AML-193 (cell line): ENCODE measurements at regions not wholly inside any gene's neighbourhood (a gene's known extent, or its start where the extent isn't known, plus 50 kb on each side); places are given as distances from the start of the nearest gene placed in this dataset.
A peak's percentile ranks its signal among the peaks of the same experiment; 100 is the strongest.
"Not testable (repeated sequence)": the region's sequence is repeated elsewhere in the genome, so short reads cannot be mapped to it uniquely, and the experiment has no call there.

ENCODE experiments used
- DNase-seq, 2 experiments: peaks; one replicate each; lab custom pipeline; 2025; lab: John Stamatoyannopoulos, UW

GRCh38 chr6:95660544-95660943, 83.2 kb downstream of the MANEA start:
- DNase-seq, result peak; percentile 72 to 78

- DNase-seq, result no peak
These were observed 92.7 kb downstream of the MANEA start for GRCh38 chr6:95670011-95670463.

- no peak for DNase-seq
These were observed 98.8 kb downstream of the MANEA start for GRCh38 chr6:95676011-95676628.

- no peak for DNase-seq
These were observed 102.6 kb downstream of the MANEA start for GRCh38 chr6:95679981-95680380.

- DNase-seq, result no peak
These were observed 104.4 kb downstream of the MANEA start for GRCh38 chr6:95681736-95682135.

GRCh38 chr6:95682476-95682875, 105.1 kb downstream of the MANEA start:
- no peak for DNase-seq

- DNase-seq, result no peak
These were observed 108.5 kb downstream of the MANEA start for GRCh38 chr6:95685822-95686221.

- no peak for DNase-seq
These were observed 108.9 kb downstream of the MANEA start for GRCh38 chr6:95686272-95686671.

GRCh38 chr6:95686895-95687294, 109.6 kb downstream of the MANEA start:
- DNase-seq, result no peak

- DNase-seq, result no peak
These were observed 110.5 kb downstream of the MANEA start for GRCh38 chr6:95687839-95688238.

- DNase-seq, result no peak
These were observed 113.0 kb downstream of the MANEA start for GRCh38 chr6:95690328-95690727.

GRCh38 chr6:95693108-95693507, 115.8 kb downstream of the MANEA start:
- DNase-seq, result peak in 1 of 2 experiments; percentile 6

- DNase-seq, result no peak
These were observed 120.9 kb downstream of the MANEA start for GRCh38 chr6:95698271-95698670.

- no peak for DNase-seq
These were observed 146.3 kb downstream of the MANEA start for GRCh38 chr6:95723638-95724037.

- DNase-seq, result no peak
These were observed 148.0 kb downstream of the MANEA start for GRCh38 chr6:95725344-95725743.

GRCh38 chr6:95740157-95740556, 162.8 kb downstream of the MANEA start:
- DNase-seq, result no peak

GRCh38 chr6:95741045-95741444, 163.7 kb downstream of the MANEA start:
- DNase-seq, result no peak

- no peak for DNase-seq
These were observed 165.5 kb downstream of the MANEA start for GRCh38 chr6:95742767-95743289.

GRCh38 chr6:95743591-95743990, 166.3 kb downstream of the MANEA start:
- DNase-seq, result no peak

GRCh38 chr6:95758236-95759069, 181.1 kb downstream of the MANEA start:
- DNase-seq, result not testable (repeated sequence)

- no peak for DNase-seq
These were observed 190.6 kb downstream of the MANEA start for GRCh38 chr6:95767897-95768463.

GRCh38 chr6:95768539-95768938, 191.2 kb downstream of the MANEA start:
- DNase-seq, result no peak

- no peak for DNase-seq
These were observed 200.0 kb downstream of the MANEA start for GRCh38 chr6:95777338-95777737.
